NCI-H82 treated with DMSO at 0.1 percent for 48 hours (cell line): ENCODE measurements at regions not wholly inside any gene's neighbourhood (a gene's known extent, or its start where the extent isn't known, plus 50 kb on each side); places are given as distances from the start of the nearest gene placed in this dataset.
"Not testable (repeated sequence)": the region's sequence is repeated elsewhere in the genome, so short reads cannot be mapped to it uniquely, and the experiment has no call there.

Experiments used
- DNase-seq: peaks from one replicate; lab custom pipeline; 2025; ENCODE audit not compliant: unreplicated experiment; lab: John Stamatoyannopoulos, UW

DNA sequence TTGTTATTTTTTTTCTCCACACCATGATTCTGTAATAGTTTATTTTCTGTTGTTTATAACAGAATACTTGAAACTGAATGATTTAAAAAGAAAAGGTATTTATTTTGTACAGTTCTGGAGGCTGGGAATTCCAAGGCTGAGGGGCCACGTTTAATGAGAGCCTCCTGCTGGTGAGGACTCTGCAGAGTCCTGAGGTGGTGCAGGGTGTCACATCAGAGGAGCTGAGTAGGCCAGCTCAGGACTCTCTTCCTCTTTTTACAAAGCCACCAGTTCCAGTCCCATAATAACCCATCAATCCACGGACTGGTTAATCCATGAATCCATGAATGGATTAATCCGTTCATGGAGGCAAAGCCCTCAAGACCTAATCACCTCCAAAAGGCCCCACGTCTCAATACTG lies 71.6 kb downstream of the TFAP2A start:
- no peak for DNase-seq

DNA sequence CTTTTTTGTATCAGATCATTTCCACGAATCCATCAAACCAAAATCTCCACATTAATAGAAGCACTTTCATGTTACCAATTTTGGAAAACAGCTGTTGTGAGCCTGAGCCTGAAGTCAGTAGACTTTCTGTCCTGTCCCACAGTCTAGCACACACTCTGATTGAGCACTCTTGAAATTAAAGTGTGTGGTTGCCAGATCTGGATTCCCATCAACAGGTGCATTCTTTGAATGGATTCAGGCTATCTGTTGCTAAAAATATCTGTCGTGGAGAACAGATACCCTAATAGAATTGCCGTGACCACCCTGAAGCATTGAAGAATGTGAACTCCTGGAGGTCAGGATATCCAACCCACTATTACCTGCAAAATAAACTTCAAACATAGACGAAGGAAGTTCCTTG lies 73.3 kb downstream of the TFAP2A start:
- DNase-seq = no peak

DNA sequence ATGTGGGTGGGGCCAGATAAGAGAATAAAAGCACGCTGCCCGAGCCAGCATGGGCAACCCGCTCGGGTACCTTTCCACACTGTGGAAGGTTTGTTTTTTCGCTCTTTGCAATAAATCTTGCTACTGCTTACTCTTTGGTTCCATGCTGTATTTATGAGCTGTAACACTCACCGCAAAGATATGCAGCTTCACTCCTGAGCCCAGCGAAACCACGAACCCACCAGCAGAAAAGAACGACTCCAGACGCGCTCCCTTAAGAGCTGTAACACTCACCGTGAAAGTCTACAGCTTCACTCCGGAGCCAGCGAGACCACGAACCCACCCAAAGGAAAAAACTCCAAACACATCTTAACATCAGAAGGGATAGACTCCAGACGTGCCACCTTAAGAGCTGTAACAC lies 76.7 kb downstream of the TFAP2A start:
- no peak for DNase-seq

DNA sequence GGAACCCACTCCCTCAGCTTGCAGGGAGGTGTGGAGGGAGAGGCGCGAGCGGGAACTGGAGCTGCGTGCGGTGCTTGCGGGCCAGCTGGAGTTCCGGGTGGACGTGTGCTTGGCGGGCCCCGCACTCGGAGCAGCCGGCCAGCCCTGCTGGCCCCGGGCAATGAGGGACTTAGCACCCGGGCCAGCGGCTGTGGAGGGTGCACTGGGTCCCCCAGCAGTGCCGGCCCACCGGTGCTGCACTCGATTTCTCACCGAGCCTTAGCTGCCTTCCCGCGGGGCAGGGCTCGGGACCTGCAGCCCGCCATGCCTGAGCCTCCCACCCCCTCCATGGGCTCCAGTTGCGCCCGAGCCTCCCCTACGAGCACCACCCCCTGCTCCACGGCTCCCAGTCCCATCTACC lies 77.5 kb downstream of the TFAP2A start:
- not testable (repeated sequence) for DNase-seq

DNA sequence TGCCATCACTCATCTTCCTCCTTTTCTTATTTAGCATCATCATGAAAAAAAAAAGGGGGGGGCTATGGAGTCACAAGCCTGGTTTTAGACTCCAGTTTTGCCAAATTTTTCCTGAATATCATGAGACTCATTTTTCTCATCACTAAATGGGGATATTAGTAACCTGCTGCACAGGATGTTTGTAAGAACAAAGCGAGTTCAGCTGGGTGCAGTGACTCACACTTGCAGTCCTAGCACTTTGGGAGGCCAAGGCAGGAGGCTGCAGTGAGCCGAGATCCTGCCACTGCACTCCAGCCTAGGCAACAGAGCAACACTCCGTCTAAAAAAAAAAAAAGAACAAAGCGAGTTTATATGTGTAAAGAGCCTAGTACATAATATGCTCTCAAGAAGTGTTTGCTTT lies 82.8 kb downstream of the TFAP2A start:
- DNase-seq = no peak

DNA sequence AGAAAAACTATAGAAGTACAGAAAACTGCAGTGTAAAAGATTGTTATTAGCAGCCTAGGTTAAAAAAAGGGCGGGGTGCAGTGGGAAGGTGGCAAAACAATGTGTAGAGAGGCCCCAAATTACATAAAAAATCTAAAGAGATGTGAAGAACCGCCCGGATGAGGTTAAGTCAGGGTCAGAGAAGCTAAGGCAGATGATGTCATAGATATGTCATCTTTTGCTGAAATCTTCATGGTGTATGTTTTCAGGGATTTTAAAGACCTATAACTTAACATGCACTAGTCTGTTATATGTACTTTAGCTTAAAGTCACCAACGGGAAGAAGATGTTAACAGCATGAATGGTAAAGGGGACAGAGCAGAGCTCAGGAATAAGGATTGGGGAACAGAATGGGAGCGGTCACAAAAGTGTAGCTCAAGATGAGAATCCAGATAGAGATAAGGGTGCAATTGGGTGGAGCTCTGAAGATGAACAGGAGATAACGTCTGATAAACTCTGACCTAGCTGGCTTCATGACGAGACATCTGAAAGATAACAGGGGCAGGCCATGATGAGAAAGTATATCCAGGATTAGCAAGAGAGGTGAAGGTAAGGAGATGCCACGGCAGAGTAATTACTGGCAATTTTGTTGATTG lies 83.4 kb downstream of the TFAP2A start:
- no peak for DNase-seq

DNA sequence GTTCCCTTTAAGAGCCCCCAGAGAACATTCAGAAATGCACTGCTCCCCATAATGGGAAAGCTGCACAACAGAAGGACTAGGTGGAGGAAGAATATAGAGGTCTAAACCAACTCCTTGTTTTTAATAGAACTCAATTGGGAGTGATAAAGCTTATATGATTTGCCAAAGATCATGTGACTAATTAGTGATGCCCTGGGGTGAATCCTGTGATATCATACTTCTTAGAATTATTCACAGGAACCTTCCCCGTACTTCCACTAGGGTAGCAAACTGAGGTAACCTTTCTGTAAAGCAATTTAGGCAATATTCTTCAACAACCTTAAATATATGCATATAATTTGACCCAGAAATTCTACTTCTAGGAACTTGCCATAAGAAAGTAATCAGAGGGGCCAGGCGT lies 84.4 kb downstream of the TFAP2A start:
- no peak for DNase-seq

DNA sequence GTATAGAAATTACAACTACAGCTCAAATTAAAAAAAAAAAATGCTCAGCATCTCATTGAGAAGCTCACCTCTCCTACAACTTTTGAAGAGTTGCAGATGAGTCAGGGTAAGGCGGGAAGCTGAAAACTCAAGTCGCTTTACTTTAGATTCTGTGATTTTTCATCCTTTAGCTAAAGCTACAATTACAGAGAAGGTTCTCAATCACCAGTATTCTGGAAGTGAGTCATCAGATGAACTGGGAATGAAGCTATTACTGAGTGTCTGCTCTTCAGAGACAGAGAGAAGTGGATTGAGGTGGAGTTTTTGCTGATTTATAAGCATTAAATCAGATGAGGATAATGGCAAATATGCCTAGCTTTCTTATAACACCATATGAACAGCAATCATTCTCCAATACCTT lies 91.9 kb downstream of the TFAP2A start:
- no peak for DNase-seq

DNA sequence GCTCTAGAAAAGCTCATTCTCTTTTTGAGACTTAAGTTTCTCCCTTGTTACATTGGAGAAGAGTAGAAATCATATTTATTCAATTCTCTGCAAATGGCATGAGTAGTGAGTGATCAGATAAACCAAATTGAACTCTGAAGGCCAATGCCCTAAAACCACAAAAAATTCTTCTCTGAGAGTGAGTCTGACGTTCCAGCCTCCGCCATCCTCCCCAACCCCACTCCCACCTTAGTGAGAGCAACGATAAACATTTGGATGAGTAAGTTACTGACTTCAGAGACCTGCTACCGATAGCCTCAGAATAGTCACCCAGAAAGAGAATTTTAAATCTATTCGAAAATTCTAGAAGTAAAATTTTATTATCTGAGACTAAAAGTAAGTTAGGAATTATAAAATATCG lies 94.6 kb downstream of the TFAP2A start:
- no peak for DNase-seq

DNA sequence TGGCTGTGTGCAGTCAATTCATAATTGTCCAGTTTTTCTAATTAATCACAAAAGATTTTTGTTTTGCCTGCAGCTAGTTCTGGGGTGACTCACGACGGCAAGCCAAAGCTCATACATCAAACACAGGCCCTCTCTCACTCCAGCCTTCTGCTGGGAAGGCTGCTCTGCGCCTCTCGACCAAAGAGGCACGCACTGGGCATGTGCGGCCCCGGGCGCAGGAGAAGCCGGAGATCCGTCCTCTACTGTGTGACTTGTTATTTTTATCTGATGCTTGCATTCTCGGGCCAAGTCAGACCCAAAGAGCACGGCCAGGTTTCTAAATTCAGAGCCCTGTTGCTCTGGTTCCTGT lies 98.5 kb downstream of the TFAP2A start:
- no peak for DNase-seq

DNA sequence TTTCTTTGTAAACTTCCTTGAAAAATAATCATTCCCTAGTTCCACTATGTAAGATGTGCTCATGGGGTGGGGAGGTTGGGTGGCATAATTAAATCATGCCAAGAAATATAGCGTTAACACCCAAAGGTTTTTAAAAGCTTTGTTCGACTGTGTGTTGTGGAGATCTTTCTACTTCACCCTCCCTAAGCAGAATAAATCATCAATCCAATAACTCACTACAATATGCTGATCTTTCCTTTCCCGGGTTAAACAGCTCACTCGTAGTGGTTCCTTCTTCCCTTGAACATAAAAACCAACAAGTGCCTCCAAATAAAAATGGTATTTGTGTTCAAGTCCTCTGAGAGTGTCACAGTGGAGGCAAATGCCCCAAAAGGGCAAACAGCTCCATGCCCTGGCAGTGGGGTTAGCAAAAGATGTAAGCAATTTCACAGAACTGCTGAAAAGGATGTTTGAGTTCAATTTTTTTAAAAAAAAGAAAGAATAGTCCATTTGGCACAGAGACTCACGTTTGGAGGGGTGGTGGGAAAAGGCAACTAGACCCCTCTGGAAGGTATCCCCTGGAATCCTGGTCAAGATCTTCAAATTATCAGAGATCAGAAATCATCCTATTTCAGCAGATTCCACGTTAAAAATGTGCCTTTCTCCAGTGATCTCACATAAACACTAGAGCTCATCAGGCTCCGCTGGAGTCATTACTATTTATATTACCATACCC lies 99.1 kb downstream of the TFAP2A start:
- no peak for DNase-seq

DNA sequence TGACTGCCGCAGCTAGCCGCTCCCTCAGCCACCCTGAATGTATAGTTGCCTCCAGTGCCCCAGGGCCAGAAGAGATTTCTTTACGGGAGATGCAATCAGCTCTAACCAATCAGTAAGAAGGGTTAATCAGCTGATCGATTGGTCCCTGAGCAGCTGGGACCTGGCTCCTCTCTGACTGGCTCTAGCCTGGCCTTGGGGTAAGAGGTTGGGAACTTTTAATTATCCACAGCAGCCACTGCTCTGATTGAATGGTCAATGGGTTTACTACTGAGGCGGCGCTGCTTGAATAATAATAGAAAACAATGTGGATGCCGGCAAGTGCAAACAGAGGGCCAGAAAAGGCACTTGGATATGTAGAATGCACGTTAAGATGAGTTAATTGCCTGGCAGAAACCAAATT lies 99.8 kb downstream of the TFAP2A start:
- DNase-seq = no peak

DNA sequence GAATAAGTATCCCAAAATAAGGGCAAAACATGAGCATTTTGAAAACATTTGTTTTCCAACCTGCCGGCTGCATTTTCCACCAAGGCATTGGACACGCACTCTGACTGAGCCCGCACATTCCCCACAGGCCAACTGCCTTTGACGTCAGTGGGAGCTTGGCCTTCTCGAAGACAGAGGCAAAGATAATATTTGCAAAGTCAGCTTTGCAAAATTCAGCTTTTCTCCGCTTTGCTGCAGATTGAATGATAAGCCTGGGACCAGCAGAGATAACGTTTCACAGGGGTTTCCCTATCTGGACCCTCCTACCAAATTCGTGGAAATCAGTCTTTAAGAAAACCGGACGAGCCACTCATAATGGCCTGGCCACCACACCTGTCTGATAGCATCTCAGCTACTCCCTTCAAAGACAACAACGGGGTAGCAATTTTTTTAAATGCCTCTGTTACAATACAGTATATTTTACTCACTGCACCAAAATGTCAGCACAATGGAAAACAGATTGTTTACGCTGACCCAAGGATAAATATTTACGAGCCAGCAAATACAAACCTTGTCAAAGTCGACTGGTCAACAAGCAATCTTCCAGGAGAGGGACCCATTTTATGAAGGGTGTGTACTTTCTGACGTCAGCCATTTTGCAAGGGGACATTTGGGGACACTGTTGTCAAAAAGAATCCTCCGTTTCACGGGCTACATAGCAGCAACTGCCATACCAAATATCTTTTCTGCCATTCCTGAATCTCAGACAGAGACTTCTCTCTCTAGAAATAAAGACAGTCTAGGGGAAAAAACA lies 100.5 kb downstream of the TFAP2A start:
- no peak for DNase-seq

DNA sequence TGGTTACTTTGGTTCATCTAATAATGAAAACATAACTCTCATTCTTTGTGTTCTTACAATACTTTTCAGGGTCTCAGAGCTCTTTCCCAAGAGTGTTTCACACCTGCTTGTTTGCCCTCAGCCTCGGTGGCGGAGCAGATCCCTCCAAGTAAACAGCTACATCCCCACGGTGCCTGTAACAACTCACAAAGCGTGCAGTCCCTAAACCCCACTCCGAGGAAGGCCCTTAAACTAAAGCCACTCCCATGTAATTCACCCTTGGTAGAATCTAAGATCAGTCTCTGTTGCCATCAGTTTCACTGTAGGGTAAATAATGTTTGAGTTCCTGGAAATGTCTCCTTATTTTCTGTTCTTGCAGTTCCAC lies 101.1 kb downstream of the TFAP2A start:
- no peak for DNase-seq

DNA sequence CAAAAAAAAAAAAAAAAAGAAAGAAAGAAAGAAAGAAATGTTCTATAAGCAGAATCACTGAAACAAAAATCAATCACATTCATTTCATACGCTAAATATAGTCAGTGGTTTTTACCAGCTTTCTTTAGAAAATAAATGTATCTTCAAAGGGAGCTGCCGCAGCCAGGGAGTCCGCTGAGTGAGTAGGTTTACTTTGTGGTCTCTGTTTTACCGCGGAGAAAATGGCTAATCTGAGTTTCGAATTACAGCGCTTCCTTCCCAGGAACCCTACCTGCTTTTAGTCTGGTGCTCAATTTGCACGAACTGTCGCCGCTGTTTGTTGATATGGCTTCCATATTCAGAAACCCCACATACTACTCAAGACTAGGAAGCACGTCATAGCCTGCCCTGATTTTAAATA lies 102.4 kb downstream of the TFAP2A start:
- no peak for DNase-seq

DNA sequence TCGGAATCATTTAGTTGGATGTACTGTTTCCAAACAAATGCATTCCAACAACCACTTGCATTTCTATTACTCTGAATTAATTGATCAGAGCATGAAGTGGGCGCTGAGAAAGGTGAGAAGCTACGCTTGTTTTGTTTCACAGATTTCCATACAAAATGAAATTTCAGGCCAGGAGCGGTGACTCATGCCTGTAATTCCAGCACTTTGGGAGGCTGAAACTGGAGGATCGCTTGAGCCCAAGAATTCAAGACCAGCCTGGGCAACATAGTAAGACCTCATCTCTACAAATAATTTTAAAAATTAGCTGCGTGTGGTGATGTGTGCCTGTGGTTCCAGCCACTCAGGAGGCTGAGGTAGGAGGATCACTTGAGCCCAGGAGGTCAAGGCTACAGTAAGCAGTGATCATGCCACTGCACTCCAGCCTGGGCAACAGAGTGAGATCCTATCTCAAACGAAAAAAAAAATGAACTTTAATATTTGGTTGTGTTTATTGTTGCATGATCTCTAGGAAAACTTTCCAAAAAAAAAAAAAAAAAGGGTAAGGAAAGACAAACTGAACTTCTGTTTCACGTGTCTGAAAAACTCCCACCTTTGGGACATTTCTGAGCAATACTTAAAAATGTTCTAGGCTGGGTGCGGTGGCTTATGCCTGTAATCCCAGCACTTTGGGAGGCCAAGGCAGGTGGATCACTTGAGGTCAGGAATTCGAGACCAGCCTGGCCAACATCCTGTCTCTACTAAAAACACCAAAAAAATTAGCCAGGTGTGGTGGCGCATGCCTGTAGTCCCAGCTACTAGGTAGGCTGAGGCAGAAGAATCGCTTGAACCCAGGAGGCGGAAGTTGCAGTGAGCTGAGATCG lies 103.1 kb downstream of the TFAP2A start:
- not testable (repeated sequence) for DNase-seq

DNA sequence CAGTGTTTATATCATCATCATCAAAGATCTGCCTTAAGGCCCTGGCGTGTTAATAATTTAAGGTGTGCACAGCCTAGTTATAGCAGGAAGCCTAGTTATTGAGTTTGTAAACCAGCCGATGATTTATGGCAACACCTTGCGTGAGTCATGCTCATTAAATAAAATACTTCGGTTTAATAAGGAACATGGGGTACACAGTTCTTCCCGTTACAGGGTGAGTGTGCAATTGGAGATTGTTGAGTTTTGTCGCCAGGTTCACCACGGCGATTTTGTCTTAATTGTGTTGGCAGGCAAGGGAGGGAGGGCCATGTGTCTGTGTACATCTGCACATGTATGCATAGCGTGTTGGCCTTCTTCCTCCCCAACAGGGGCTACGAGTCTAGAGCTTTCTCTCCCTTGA lies 104.0 kb downstream of the TFAP2A start:
- no peak for DNase-seq

DNA sequence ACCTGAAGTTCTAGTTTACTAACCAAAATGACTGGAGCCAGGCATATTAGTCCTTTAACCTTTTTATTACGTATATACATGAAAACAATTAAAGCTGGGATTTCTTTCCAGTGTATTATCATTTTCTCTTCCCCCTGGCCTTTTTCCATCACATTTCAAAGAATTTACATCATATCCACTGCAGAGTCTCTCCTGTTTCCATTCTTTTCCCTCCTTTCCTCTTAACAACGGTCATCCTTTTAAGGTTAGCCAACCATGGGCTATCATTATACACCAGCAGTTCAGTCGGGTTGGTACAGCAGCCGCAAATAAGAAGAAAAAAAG lies 104.6 kb downstream of the TFAP2A start:
- no peak for DNase-seq

DNA sequence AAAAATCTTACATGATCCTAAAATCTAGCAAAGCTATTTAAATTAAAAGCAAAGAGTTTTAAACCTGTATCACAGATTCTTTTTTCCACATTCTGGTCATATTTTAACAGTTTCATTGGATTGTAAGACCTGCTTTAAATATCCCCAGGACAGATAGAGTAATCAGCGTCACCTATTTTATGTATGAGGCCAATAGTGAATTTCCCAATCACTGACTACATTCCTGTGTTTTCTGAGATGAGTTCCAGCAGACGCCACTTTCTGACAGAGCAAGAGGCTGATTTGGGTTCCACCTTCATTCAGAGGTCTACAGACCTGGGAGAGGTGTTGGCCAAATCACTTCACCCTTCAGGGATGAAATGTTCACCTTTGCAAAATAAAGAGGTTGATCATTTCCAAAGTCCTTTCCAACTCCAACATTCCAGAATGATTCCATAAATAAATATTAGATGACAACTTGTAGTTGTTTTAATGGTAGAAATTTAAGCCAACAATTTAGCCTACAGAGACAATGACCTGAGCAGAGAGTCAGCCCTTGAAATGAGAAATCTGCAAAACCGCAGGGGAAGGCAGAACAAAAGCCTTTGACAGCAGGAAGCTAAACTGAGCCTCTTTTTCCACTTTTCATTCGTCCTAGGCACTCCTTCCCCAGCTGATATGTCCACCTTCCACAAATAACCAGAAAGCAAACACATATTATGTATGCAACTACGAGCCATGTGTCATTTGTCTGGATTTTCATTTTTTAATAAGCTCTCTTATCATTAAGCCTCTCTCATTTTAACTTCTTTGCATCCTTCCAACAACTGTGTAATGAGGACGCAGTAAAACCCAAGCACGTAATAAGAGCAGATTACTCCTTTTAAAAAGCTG lies 105.2 kb downstream of the TFAP2A start:
- DNase-seq = no peak

DNA sequence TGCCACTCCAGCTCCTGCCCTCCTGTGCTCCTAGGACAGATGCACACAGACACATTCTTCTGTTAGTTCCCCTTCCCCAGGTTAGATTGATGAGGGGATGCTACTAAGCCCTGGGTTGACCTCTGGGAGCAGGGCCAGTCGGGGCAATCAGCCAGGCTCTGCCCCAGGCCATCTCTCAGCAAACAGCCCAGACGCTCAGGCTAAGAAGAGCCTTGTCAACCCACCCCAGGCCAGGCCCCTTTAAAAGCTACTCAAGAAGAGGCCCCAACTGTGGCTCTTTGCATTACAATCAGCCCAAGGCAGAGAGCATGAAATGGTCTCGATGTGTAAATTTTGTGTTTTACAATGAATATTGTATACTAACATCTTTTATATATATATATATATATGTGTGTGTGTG lies 107.4 kb downstream of the TFAP2A start:
- DNase-seq = no peak

DNA sequence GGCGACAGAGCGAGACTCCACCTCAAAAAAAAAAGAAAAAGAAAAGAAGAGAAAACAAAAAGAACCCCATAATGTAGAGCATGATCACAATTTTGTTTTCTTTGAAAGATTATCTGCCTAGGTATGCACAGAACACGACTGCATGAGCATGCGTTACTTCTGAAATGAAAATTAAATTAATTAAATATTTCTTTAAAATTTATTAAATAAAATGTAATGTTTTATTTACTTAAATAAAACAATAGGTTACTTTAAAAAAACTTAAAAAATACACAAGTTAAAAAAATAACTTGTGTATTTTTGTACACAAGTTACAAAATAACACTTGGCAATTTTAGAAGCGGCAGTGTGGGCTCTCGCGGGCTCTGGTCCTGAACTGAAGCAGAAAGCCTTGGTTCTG lies 107.8 kb downstream of the TFAP2A start:
- DNase-seq = no peak
